GM18502 (cell line): ENCODE measurements at regions not wholly inside any gene's neighbourhood (a gene's known extent, or its start where the extent isn't known, plus 50 kb on each side); places are given as distances from the start of the nearest gene placed in this dataset.

Experiments
- ATAC-seq: cut with Tn5 transposase; IDR thresholded peaks from one replicate; pipeline ENCODE4 v1.9.1; 2021; ENCODE audit warnings: mild to moderate bottlenecking; ENCODE audit not compliant: unreplicated experiment, poor library complexity

- no peak for ATAC-seq
These were observed 618.4 kb upstream of the SLITRK5 start for GRCh38 chr13:87052731-87053130.

DNA sequence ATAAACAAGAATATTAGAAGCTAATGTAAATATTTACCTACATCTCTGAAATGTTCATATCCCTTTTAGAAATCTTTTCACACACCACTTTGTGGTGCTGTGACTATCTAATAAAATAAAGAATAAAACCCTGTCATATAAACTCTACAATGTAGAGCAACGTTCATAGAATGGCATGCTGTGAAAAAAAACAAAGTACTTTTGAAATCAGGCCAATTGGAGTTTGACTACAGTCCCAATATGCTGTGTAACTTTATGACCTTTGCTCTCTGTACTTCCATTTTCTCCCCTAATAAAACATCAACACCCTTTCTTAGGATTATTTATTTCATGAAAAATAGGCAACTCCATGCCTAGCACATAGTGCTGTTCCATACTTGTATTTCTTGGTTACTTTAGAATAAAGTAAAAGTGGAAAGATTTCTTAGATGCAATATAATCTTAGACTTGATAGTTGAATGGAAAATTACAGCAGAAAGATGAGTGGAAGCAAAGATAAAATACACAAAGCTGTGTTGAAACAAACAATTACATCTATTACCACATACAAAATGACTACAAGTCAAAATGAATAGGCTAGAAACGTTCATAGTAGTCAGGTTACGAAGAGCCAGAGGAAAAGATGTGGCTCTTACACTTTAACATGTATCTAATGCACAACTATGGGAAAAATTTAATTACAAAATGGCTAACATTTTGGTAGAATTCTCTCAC lies 613.2 kb upstream of the SLITRK5 start:
- ATAC-seq = no peak

DNA sequence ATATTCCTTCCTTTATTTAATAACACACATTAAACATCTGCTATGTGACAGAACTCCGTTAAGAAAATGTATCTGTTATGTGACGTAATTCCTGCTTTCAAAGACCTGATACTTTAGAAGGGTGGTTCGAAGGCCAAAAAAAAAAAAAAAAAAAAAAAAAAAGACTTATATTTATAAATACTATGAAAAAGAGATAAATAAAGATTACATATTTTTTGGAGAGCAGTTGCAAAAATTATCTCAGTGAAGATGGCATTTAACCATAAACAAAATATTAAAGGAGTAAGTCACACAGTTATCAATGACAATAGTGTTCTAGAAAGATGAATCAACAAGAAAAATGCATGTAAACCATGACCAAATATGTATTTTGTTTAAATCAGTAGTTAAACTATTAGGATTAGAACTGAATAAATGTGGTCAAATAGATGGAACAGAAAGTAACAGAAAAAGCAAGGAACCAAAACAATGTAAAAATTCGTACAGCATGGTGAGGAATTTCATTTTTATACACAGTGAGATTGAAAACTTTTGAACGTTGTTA lies 612.3 kb upstream of the SLITRK5 start:
- ATAC-seq = no peak

DNA sequence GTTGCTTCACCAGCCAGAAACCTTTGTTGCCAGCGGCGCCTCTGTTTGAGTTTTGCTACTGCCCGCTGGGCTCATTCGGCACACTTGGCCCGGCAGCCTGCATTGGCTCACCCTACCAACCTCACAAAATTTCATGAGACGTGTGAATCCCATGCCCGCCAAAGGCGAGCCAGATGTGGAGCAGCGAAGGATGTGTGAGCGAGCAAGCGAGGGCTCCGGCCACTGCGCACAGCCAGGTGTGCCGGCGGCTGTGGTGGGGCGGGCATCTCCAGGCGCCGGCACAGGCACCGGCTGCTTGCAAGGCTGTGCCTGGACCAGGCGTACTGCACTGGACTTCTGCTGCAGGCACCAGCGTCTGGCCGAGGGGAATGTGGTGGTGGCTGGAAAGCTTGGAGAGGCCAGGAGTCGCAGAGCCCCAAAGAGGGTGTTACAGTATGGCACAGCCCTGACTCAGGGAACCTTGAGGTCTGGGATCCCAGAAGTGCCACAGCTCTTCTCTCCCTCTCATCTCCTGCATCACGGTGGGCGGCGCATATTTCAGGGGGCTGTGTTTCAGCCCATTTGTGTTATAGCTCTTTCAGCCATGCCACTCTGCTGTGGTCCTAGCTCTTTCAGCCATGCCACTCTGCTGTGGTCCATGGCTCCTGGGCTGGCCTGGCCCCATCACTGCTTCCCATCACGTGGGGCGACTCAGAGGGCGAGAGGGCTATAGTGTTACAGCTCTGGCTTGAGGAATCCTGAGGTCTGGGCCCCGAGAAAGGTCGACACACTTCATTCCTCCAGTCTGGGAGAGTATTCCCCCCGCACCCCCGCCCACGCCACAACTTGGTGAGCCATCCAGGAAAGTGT lies 592.0 kb upstream of the SLITRK5 start:
- no peak for ATAC-seq

- no peak for ATAC-seq
These were observed 590.9 kb upstream of the SLITRK5 start for GRCh38 chr13:87080100-87080779.

DNA sequence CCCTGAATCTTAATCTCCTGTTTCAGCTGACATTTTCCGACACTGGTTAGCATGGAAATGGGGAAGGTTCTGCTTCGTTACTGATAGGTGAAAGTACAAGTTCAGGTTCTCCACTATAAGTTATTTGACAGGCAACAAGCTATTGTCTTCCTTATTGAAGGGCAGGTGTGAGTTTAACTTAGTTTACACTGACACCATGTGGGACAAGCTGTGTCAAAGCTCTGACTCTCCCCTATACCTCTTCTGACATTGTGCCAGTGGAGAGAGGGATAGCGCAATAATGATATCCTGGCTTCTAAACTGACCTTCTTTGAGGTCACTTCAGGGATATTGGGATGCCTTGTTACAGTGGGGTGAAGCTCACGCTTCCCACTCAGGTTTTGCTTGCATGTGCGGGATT lies 587.0 kb upstream of the SLITRK5 start:
- no peak for ATAC-seq

GRCh38 chr13:87087741-87088140 lies 583.4 kb upstream of the SLITRK5 start:
- no peak for ATAC-seq

- no peak for ATAC-seq
These were observed 581.8 kb upstream of the SLITRK5 start for GRCh38 chr13:87089391-87089790.

GRCh38 chr13:87093399-87093798 lies 577.8 kb upstream of the SLITRK5 start:
- ATAC-seq = no peak

DNA sequence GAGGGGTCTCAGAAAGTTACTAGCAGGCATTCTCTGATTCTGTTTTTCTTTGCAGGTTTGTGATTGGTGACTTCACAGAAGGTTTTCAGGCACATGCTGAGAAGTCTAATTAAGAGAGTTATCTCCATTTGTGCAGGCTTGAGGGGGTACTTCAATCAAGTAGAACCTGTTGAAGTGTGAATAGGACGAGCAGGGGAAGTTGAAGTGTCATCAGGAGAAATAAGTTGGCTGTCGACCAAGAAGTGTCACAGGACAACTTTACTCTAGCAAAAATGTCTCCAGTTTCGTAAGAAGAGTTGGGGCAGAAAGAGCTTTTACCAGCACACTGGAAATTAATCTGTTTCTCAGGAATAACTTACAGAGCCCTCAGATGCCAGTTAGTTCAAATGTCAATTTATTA lies 576.5 kb upstream of the SLITRK5 start:
- no peak for ATAC-seq

- ATAC-seq = no peak
These were observed 570.7 kb upstream of the SLITRK5 start for GRCh38 chr13:87100431-87100830.

DNA sequence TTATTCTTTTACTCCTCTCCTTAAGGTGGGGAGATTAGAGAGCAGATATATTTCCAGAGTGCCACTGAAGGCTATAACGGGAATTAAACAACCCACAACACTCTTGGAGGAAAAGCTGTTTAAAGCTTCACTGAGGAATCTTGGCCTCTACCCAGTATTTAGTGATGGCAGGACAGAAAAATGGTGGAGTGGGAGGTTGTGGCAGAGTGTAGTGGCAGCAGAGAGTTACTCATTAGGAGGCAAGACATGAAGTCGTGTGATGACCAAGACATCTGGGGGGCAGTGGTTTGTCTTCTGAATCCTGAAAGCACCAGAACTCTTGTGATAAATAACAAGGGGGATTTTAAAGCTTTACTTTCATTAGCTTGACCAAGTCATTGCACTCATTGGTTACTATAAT lies 563.5 kb upstream of the SLITRK5 start:
- ATAC-seq = no peak

DNA sequence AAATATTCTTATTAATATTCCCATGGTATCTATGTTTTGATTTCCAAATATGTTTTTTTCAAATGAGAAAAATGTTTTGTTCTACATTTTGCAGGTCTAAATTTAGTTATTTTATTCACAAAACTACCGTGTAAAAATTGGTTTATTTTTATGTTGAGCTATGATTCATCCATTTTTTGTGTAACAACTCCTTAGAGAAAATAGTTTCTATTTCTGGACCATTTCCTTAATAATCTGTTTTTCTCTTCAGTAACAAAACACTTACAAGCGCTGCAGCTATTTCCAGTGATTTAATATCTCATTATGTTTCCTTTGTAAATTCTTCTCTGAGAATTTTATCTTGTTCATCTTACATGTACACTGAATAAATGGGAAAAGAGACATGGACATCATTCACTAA lies 550.7 kb upstream of the SLITRK5 start:
- ATAC-seq = no peak

DNA sequence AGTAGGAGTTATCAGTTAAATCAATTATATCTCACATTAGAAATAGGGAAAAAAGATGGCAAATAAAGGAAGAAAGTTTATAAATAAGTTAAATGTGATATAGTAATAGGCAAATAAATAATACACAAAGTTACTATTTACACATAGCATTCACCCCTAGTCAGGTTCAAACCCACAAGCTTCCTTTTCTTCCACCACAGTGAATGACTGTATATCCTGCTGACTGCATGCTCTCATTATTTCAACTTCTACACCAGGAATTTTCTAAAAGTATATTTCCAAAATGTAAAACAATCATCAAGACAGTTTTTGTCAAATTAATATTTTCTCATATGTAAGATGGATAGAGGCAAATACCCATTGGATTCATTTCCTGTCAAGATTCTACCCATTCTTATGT lies 548.6 kb upstream of the SLITRK5 start:
- ATAC-seq = no peak

GRCh38 chr13:87123987-87124784 lies 547.0 kb upstream of the SLITRK5 start:
- ATAC-seq = no peak

DNA sequence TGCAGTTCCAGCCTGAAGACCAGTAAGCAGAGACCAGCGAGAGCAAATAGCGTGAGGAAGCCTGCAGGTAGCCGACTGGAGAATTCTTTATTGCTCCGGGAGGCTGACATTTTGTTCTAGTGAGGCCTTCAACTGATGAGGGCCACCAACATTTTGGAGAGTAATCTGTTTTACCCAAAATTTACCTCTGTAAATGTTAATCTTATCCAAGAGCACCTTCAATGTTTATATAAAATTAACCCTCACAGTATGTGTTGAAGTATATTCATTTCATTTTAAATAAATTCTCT lies 546.4 kb upstream of the SLITRK5 start:
- no peak for ATAC-seq

DNA sequence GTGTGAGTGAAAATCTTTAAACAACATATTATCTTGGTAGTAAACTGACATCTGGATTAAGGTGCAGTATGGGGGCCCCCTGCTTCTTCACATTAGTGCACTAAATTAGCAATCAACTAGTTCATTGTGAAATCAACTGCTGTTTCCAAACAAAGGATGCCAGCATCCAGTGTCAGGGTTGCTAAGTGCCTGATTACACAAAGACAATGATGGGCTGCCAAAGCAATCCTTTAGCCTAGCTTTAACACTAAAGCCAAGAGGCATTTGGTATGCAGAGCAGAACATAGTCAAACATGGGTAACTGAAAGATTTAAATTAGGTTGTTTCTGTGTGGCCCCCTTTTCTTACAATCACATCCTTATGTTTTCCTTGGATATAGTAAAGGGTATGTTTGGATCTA lies 543.1 kb upstream of the SLITRK5 start:
- ATAC-seq = no peak

- ATAC-seq = no peak
These were observed 542.7 kb upstream of the SLITRK5 start for GRCh38 chr13:87128491-87128890.

GRCh38 chr13:87129602-87130300 lies 541.4 kb upstream of the SLITRK5 start:
- ATAC-seq = no peak

DNA sequence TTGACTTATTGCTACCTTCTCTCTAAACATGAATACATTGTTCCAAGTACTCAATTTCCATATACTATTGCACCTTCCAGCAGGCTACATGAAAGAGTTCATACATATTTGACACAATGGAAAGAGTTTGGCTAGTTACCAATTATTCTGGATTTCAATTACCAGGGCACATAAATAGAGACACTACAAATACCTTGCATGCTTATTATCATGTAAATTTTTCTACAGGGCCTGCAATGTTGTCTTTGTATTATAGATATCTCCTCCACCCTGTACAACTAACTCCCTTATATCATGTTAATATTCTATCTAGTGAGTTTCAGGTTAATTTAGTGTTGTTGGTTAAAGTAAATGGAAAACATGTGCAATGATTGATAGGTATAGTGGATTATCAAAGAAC lies 540.7 kb upstream of the SLITRK5 start:
- ATAC-seq = no peak
